NCI-H226 (cell line): ENCODE measurements at regions not wholly inside any gene's neighbourhood (a gene's known extent, or its start where the extent isn't known, plus 50 kb on each side); places are given as distances from the start of the nearest gene placed in this dataset.
A peak's percentile ranks its signal among the peaks of the same experiment; 100 is the strongest.

Experiments used
- DNase-seq: peaks from one replicate; pipeline ENCODE4 v3.0.0-alpha.2; 2015

DNA sequence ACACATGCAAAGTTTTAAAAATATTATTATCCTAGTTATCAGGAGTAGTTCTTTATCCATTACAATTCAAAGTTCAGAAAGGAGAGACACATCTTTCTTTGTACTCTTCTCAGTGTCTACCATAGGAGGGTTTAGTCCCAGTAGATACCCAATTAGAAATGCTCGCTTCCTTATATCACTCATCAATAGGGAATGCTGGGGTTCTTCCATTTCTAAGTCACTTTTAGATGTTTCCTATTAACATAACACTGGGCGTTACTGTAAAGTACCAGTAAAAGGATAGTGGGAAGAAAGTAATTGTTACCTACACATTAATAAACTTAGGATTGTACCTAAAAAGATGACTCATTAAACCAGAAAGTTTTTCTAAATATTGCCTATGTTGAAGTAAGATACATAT lies 348.3 kb upstream of the CDH6 start:
- no peak for DNase-seq

GRCh38 chr5:30843541-30843940 lies 349.9 kb upstream of the CDH6 start:
- no peak for DNase-seq

GRCh38 chr5:30839956-30840355 lies 353.5 kb upstream of the CDH6 start:
- DNase-seq, result no peak

- no peak for DNase-seq
Measured at GRCh38 chr5:30838936-30839496, 354.5 kb upstream of the CDH6 start.

DNA sequence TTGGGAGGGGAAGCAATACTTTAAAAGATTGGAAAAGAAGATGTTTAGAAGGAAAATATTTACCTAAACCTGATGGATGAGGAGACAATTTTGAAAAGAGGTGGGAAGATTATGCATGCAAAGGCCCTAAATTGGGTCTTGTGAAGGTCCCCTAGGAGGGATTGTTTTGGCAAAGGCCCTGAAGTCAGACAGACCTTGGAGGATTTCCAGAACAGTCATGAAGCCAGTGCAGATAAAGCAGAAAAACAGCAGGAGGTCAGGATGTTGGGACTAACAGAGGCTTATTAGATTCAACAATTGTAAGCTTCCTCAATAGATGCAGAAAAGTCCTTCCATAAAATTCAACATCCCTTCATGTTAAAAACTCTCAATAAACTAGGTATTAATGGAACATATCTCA lies 361.0 kb upstream of the CDH6 start:
- no peak for DNase-seq

DNA sequence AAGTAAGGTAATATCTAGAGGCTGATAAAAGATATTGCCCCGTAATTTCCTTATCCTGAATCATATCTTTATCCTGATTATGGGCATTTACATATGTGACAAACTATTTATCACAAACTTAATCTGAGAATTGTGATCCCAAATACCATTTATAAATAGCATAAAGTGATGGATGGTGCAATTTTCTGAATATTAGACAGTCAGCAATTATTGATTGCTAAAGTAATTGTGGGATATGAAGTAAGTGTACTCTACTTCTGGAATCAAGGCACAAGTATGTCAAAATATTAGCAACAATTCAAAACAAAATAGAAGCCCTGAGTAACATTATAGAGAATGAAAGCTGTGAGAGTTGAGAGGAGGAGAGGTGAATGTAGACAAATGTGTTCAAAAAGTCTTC lies 361.9 kb upstream of the CDH6 start:
- no peak for DNase-seq

DNA sequence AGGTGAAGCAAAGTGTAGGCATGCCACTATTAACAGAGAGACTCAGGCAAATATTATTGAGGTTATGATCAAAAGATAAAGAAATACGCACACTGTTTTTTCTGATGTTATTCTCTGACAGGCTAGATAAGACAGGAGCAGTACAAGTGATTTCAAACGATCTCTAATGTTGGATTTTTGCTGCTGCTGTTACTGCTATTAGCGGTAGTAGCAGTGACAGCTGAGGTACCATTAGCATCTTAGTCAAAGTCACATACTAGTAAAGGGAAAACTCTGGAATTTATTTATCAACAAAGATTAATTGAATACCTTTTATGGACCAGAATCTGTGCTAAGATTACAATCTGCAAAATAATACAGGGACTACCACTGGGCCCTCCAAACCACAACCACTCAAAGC lies 362.4 kb upstream of the CDH6 start:
- DNase-seq, result no peak

GRCh38 chr5:30811298-30811697 lies 382.2 kb upstream of the CDH6 start:
- no peak for DNase-seq

DNA sequence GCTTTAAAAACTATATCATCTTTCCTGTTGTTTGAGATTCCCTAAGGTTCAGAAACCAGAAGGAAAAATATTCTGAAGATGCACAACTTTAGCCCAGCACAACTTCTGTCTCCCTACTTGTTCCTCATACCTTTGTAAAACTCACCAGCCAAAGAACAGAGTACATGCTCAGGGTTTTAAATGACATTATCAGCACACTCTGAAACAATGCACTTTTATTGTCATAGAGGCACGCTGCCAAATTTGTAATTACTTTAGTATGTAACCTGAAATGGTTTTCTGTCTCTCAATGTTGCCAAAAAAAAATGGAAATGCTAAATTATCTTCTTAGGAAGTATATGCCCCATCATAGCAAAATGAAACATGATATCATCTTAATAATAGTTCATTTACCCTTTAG lies 383.6 kb upstream of the CDH6 start:
- no peak for DNase-seq

GRCh38 chr5:30808996-30809395 lies 384.5 kb upstream of the CDH6 start:
- peak; percentile 15 for DNase-seq

- DNase-seq, result peak; percentile 7
Measured at GRCh38 chr5:30804739-30805505, 388.6 kb upstream of the CDH6 start.

DNA sequence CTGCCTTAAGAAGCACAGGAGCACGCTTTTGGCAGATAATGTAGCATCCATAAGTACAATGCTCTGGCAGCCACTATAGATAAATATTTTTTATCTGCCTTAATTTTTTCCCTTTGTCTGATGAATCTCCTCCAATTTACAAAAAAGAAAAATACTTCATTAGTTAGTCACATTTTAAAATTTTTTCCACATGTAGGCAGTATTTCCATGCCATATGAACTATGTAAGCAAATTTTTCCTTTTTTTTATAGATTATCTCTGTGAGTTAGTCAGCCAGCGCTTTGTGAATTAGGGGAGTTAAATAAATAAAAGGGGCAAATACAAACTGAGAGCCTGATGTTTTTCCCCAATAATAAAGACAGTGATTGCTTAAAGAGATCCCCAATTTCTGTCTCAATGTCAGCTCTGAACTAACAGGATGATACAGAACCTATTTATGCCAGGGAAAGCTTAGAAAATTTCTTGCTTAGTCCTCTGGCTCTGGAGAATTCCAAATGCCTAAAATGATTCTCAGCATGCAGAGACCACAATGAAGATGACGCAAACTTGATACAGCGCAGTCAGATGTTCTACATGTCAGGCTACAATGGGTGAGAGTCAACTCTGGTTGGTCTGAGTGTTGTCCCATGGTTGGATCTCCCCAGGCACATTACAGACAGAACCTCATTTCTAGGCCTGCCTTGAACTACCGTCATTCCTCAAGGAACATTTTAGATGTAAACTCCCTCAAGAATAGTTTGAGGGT lies 390.4 kb upstream of the CDH6 start:
- no peak for DNase-seq

DNA sequence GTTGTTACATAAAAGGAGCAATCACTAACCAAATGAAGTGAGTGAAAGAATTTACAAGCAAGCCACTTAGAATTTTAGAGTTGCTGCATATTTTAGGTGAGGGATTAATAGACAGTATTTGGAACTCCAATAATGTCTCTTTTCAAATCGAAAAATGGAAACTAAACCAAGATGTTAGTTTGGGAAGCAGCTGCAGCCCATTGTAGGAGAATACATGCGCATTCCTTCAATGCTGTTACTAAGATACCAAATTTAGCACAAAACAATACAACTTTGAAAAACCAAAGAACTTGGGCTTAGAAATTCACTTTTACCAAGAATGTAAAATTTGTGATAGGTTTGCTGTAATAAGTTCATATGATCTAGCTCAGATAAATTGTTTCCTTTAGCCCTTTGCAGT lies 411.8 kb upstream of the CDH6 start:
- no peak for DNase-seq

- peak; percentile 36 for DNase-seq
Measured at GRCh38 chr5:30768056-30768690, 425.3 kb upstream of the CDH6 start.

DNA sequence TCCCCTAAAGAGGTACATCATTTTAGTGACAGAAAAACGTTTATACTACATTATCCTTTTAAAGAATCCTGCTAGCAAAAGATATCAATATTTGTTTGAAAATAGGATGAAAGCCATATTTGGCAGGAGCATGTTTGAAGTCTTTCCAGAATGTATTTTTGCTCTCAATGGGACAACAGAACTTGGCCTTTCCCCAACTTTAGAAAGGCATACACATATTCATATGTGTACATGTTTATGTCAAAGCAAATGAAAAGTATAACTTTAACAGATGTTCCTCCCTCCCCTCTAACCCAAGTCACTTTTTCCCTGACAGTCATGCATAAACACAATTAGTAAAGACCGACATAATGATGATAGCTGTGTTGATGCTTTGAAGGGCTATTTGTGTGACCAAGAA lies 427.8 kb upstream of the CDH6 start:
- DNase-seq, result no peak

DNA sequence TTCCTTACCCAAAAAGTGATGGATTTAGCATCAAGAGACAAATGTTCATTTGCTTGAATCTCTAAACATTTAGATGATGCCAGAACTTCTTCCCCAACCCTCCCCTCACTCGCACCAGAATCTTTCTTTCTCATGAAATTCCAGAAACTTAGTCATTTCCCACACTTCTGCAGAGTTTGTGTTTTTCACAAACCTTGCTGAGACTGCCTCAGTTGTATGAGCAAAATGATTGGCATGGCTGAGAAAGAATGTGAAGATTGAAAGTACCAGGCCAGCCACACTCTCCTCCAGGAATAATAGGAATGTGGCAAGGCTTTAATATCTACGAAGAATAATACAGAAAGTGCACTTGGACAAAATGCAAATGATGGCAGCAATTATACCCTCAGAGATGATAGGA lies 428.3 kb upstream of the CDH6 start:
- peak; percentile 87 for DNase-seq

GRCh38 chr5:30764704-30765103 lies 428.8 kb upstream of the CDH6 start:
- peak; percentile 50 for DNase-seq

- DNase-seq, result no peak
Measured at GRCh38 chr5:30759731-30760130, 433.8 kb upstream of the CDH6 start.

DNA sequence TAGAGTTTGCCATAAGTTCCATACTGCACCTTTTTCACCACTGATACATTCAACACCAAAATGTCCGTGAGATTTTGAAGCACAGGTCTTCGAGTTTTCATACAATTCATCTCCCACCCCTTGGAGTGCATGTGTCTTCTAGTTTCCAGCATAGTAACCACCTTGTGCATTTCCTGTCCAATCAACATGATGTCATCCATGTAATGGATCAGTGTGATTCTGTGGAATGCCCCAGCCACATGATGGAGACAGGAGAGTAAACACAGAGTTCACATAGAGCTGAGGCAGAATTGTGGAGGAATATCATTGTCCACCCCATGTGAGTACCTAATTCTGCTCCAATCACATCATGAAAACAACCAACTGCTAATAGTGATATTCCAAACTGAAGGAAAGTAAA lies 441.5 kb upstream of the CDH6 start:
- DNase-seq, result peak; percentile 34

GRCh38 chr5:30749971-30750370 lies 443.5 kb upstream of the CDH6 start:
- peak; percentile 28 for DNase-seq

DNA sequence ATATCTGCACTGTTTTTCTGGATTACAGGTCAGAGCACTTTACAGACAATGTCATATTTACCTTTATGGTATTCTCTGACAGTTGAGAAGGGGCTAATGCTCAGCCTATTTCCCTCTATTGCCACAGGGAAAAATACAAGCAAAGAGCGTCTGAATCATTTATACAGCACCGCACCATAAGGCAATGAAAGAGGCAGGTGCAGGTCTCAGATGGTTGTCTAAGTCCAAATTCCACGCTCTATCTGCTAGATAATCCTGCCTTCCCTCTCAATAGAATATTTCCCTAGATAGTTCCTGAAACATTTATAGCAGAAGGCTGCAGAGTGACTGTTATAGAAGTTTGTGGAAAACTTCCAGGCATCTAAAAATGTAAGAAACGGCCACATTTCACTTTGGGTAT lies 446.1 kb upstream of the CDH6 start:
- no peak for DNase-seq

GRCh38 chr5:30736669-30737068 lies 456.8 kb upstream of the CDH6 start:
- peak; percentile 20 for DNase-seq

GRCh38 chr5:30734118-30734517 lies 459.4 kb upstream of the CDH6 start:
- DNase-seq, result no peak

GRCh38 chr5:30725073-30725472 lies 468.4 kb upstream of the CDH6 start:
- no peak for DNase-seq
